ENCODE measurements at regions not wholly inside any gene's neighbourhood (a gene's known extent, or its start where the extent isn't known, plus 50 kb on each side); places are given as distances from the start of the nearest gene placed in this dataset.

GRCh38 chr4:8701126-8702019 lies 108.8 kb downstream of the CPZ start:
- no peak overlapping the region for H3K9ac ChIP-seq (ENCODE audit: control insufficient read depth, extremely low read depth, insufficient read depth, low read length)
- H3K36me3 ChIP-seq (ENCODE audit: control insufficient read depth in 2 of 2, extremely low read depth in 1 of 2, insufficient read depth in 2 of 2, low read length in 2 of 2): no peaks in the 10 kb centered on the region
- H3K4me1 ChIP-seq (ENCODE audit: control insufficient read depth, extremely low read depth, insufficient read depth, low read length): no peaks in the 10 kb centered on the region
- H3K9me1 ChIP-seq (ENCODE audit: control insufficient read depth, extremely low read depth, insufficient read depth, low read length): no peaks in the 10 kb centered on the region
- no peak overlapping the region for H2AFZ ChIP-seq (ENCODE audit: control insufficient read depth, low read length)
- FAIRE-seq (no peak), DNase-seq (ENCODE audit: low read depth, low spot score) (no peak)
- no peaks in the 10 kb centered on the region for H4K20me1 ChIP-seq (ENCODE audit: control insufficient read depth, extremely low read depth, insufficient read depth, low read length)
- no peak overlapping the region for H3K27ac ChIP-seq (ENCODE audit: control insufficient read depth, insufficient read depth, low read length)
- dilution Hi-C loops (cut with MboI; ENCODE audit: extremely low pct_ligation_motif_present, low sequenced_read_pairs): no loop called here
- peaks cover 17% of the 10 kb centered on the region for H3K27me3 ChIP-seq (ENCODE audit: control insufficient read depth, extremely low read depth, insufficient read depth, low read length)
- TF ChIP-seq, protein P1, sequence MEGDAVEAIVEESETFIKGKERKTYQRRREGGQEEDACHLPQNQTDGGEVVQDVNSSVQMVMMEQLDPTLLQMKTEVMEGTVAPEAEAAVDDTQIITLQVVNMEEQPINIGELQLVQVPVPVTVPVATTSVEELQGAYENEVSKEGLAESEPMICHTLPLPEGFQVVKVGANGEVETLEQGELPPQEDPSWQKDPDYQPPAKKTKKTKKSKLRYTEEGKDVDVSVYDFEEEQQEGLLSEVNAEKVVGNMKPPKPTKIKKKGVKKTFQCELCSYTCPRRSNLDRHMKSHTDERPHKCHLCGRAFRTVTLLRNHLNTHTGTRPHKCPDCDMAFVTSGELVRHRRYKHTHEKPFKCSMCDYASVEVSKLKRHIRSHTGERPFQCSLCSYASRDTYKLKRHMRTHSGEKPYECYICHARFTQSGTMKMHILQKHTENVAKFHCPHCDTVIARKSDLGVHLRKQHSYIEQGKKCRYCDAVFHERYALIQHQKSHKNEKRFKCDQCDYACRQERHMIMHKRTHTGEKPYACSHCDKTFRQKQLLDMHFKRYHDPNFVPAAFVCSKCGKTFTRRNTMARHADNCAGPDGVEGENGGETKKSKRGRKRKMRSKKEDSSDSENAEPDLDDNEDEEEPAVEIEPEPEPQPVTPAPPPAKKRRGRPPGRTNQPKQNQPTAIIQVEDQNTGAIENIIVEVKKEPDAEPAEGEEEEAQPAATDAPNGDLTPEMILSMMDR (optimal IDR thresholded peaks at IDR 0.05 in 1 of 3, IDR thresholded peaks at IDR 0.05 in 1 of 3, conservative IDR thresholded peaks at IDR 0.05 in 1 of 3; ENCODE audit: extremely low read depth in 1 of 3, insufficient read depth in 2 of 3, low read length in 3 of 3): no peak
- TF ChIP-seq EZH2 (IDR thresholded peaks at IDR 0.05; ENCODE audit: low read length): no peak
- no peaks in the 10 kb centered on the region for H3K9me3 ChIP-seq (ENCODE audit: control insufficient read depth, low read depth, low read length)
- no peaks in the 10 kb centered on the region for H3K79me2 ChIP-seq (ENCODE audit: control insufficient read depth, insufficient read depth, low read length)
- no peak overlapping the region for H3K4me3 ChIP-seq (ENCODE audit: control insufficient read depth in 2 of 3, extremely low read depth in 1 of 3, insufficient read depth in 2 of 3, low read depth in 1 of 3, low read length in 3 of 3)
- H3K4me2 ChIP-seq (ENCODE audit: control insufficient read depth, extremely low read depth, insufficient read depth, low read depth, low read length): no peak overlapping the region

DNA sequence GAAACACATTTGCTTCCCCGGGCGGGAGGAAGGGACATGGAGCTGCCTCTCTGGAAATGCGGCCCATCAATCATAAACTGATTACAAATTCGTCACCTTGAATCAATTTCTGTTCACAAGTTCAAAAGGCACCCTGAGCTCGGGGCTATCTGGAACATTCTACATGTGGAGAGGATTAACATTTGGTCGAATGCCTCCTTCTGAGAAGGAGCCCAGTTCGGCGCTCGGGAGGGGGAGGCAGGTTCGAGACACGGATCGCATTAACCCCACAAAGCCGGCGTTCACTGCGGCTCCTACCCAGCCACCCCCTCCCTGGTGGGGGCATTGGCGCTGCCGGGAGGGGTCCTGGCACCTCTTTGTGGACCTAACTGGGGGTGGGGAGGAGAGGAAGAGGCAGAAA lies 108.0 kb downstream of the CPZ start:
- FAIRE-seq (no peak), DNase-seq (ENCODE audit: low read depth, low spot score) (no peak)
- no peak overlapping the region for H3K4me2 ChIP-seq (ENCODE audit: control insufficient read depth, extremely low read depth, insufficient read depth, low read depth, low read length)
- H3K9ac ChIP-seq (ENCODE audit: control insufficient read depth, extremely low read depth, insufficient read depth, low read length): no peak overlapping the region
- no peak overlapping the region for H3K27ac ChIP-seq (ENCODE audit: control insufficient read depth, insufficient read depth, low read length)
- no peak overlapping the region for H2AFZ ChIP-seq (ENCODE audit: control insufficient read depth, low read length)
- dilution Hi-C loops (cut with MboI; ENCODE audit: extremely low pct_ligation_motif_present, low sequenced_read_pairs): no loop called here
- H3K9me3 ChIP-seq (ENCODE audit: control insufficient read depth, low read depth, low read length): no peaks in the 10 kb centered on the region
- no peaks in the 10 kb centered on the region for H3K4me1 ChIP-seq (ENCODE audit: control insufficient read depth, extremely low read depth, insufficient read depth, low read length)
- no peaks in the 10 kb centered on the region for H3K36me3 ChIP-seq (ENCODE audit: control insufficient read depth in 2 of 2, extremely low read depth in 1 of 2, insufficient read depth in 2 of 2, low read length in 2 of 2)
- no peaks in the 10 kb centered on the region for H3K79me2 ChIP-seq (ENCODE audit: control insufficient read depth, insufficient read depth, low read length)
- no peaks in the 10 kb centered on the region for H4K20me1 ChIP-seq (ENCODE audit: control insufficient read depth, extremely low read depth, insufficient read depth, low read length)
- peaks cover 17% of the 10 kb centered on the region for H3K27me3 ChIP-seq (ENCODE audit: control insufficient read depth, extremely low read depth, insufficient read depth, low read length)
- H3K9me1 ChIP-seq (ENCODE audit: control insufficient read depth, extremely low read depth, insufficient read depth, low read length): no peaks in the 10 kb centered on the region
- H3K4me3 ChIP-seq (ENCODE audit: control insufficient read depth in 2 of 3, extremely low read depth in 1 of 3, insufficient read depth in 2 of 3, low read depth in 1 of 3, low read length in 3 of 3): no peak overlapping the region
- no peak for TF ChIP-seq EZH2 (IDR thresholded peaks at IDR 0.05; ENCODE audit: low read length)
